ENCODE measurements at regions not wholly inside any gene's neighbourhood (a gene's known extent, or its start where the extent isn't known, plus 50 kb on each side); places are given as distances from the start of the nearest gene placed in this dataset.

GRCh38 chr14:82587226-82587625 lies 1053.6 kb upstream of the SEL1L start:
- no peak for TF ChIP-seq POLR2AphosphoS5 (IDR thresholded peaks at IDR 0.05)
- no peak for TF ChIP-seq CTCF (IDR thresholded peaks at IDR 0.05)
- TF ChIP-seq POLR2A (IDR thresholded peaks at IDR 0.05), result no peak

All from upper lobe of left lung (tissue), 4 donors.